IMR-90 (cell line): ENCODE measurements at regions not wholly inside any gene's neighbourhood (a gene's known extent, or its start where the extent isn't known, plus 50 kb on each side); places are given as distances from the start of the nearest gene placed in this dataset.

Experiments used
- ATAC-seq: fragments of 200-7000 bp; cut with Tn5 transposase; 2 replicates; pipeline ENCODE4 v1.9.1; 2020; ENCODE audit warnings: low read depth, mild to moderate bottlenecking, moderate library complexity
- BruUV-seq: library from RNA; stranded (reverse); fragments of 400-500 nt; replicated peaks from 2 replicates; lab custom pipeline; 2021; lab: Mats Ljungman, UMichigan
- CTCF ChIA-PET: fragments of 300-600 bp; formaldehyde crosslinking; extraction: SDS; loops from one replicate; lab custom pipeline; 2021; ENCODE audit warnings: antibody characterized with exemption; lab: Yijun Ruan, JAX
- POLR2A ChIA-PET: fragments of 300-600 bp; sonication (Branson Sonifier 250); formaldehyde crosslinking; loops from one replicate; lab custom pipeline; 2022; ENCODE audit warnings: antibody characterized with exemption; ENCODE audit not compliant: unreplicated experiment; lab: Charles Lee
- DNase-seq: peaks from one replicate; pipeline ENCODE4 v3.0.0; 2013
- H2AFZ ChIP-seq: replicated peaks from 2 replicates; pipeline ENCODE3; 2013; ENCODE audit warnings: low read length, mild to moderate bottlenecking; ENCODE audit not compliant: poor library complexity
- H2AK5ac ChIP-seq: 2 replicates; pipeline ENCODE4 v1.6.1; 2013; ENCODE audit warnings: low read depth, low read length, inconsistent platforms
- H2AK9ac ChIP-seq: replicated peaks from 2 replicates; pipeline ENCODE3; 2013; ENCODE audit warnings: mild to moderate bottlenecking, low read depth, low read length, moderate library complexity; ENCODE audit not compliant: poor library complexity
- H2BK120ac ChIP-seq: 2 replicates; pipeline ENCODE4 v1.6.1; 2013; ENCODE audit warnings: low read depth, low read length, inconsistent platforms
- H2BK15ac ChIP-seq: 3 replicates; pipeline ENCODE4 v1.6.1; 2013; ENCODE audit warnings: low read depth, low read length, inconsistent platforms
- H2BK20ac ChIP-seq: 2 replicates; pipeline ENCODE4 v1.6.1; 2013; ENCODE audit warnings: low read depth, mild to moderate bottlenecking, inconsistent platforms, low read length, moderate library complexity
- H2BK5ac ChIP-seq: 2 replicates; pipeline ENCODE4 v1.6.1; 2013; ENCODE audit warnings: mild to moderate bottlenecking, low read depth, low read length, inconsistent platforms; ENCODE audit not compliant: poor library complexity, severe bottlenecking
- H3K14ac ChIP-seq: replicated peaks from 2 replicates; pipeline ENCODE4 v1.6.1; 2013; ENCODE audit warnings: low read depth, low read length, inconsistent platforms
- H3K18ac ChIP-seq: 2 replicates; pipeline ENCODE4 v1.6.1; 2013; ENCODE audit warnings: low read depth, low read length, control low read depth
- H3K23ac ChIP-seq: 2 replicates; pipeline ENCODE4 v1.6.1; 2013; ENCODE audit warnings: low read depth, low read length, inconsistent platforms
- H3K27ac ChIP-seq: 2 replicates; pipeline ENCODE4 v1.5.1; 2013; ENCODE audit warnings: mild to moderate bottlenecking, control low read depth, low read length; ENCODE audit not compliant: insufficient read depth
- H3K27me3 ChIP-seq: 2 replicates; pipeline ENCODE4 v1.6.1; 2013; ENCODE audit warnings: low read length; ENCODE audit not compliant: control insufficient read depth, insufficient read depth
- H3K36me3 ChIP-seq: 2 replicates; pipeline ENCODE4 v1.6.1; 2013; ENCODE audit warnings: low read length, mixed read lengths; ENCODE audit not compliant: control insufficient read depth, insufficient read depth
- H3K4ac ChIP-seq: 2 replicates; pipeline ENCODE4 v1.6.1; 2013; ENCODE audit warnings: low read depth, low read length, inconsistent platforms
- H3K4me1 ChIP-seq: 2 replicates; pipeline ENCODE4 v1.6.1; 2013; ENCODE audit warnings: low read length, mixed read lengths; ENCODE audit not compliant: control insufficient read depth, insufficient read depth
- H3K4me2 ChIP-seq: 2 replicates; pipeline ENCODE4 v1.6.1; 2013; ENCODE audit warnings: low read depth, mild to moderate bottlenecking, control low read depth, low read length, moderate library complexity
- H3K4me3 ChIP-seq: 2 replicates; pipeline ENCODE4 v1.5.1; 2013; ENCODE audit warnings: low read depth, mild to moderate bottlenecking, control low read depth, low read length, moderate library complexity; ENCODE audit not compliant: insufficient read depth
- H3K56ac ChIP-seq: 2 replicates; pipeline ENCODE4 v1.6.1; 2013; ENCODE audit warnings: low read length, inconsistent platforms; ENCODE audit not compliant: insufficient read depth; ENCODE audit errors: extremely low read depth
- H3K79me1 ChIP-seq, 2 experiments: 2 replicates each; pipeline ENCODE4 v1.6.1; 2013; ENCODE audit warnings: low read length in 2 of 2, inconsistent platforms in 1 of 2, low read depth in 1 of 2
- H3K9ac ChIP-seq: 2 replicates; pipeline ENCODE4 v1.6.1; 2013; ENCODE audit warnings: low read depth, low read length, control low read depth
- H3K9me1 ChIP-seq: 2 replicates; pipeline ENCODE4 v1.6.1; 2013; ENCODE audit warnings: low read length, inconsistent platforms; ENCODE audit not compliant: insufficient read depth
- H3K9me3 ChIP-seq: 2 replicates; pipeline ENCODE4 v1.6.1; 2013; ENCODE audit warnings: low read length; ENCODE audit not compliant: control insufficient read depth, insufficient read depth
- H4K20me1 ChIP-seq: 2 replicates; pipeline ENCODE4 v1.6.1; 2013; ENCODE audit warnings: low read length, inconsistent platforms; ENCODE audit not compliant: insufficient read depth
- H4K5ac ChIP-seq: 2 replicates; pipeline ENCODE4 v1.6.1; 2013; ENCODE audit warnings: mild to moderate bottlenecking, low read depth, low read length, control low read depth
- H4K8ac ChIP-seq, 2 experiments: 2 replicates each; pipeline ENCODE4 v1.6.1; 2013; ENCODE audit warnings: low read depth in 2 of 2, low read length in 2 of 2, control low read depth in 1 of 2, inconsistent platforms in 1 of 2
- H4K91ac ChIP-seq: 2 replicates; pipeline ENCODE4 v1.6.1; 2013; ENCODE audit warnings: low read depth, low read length, inconsistent platforms; ENCODE audit not compliant: insufficient read depth
- CEBPB ChIP-seq: IDR thresholded peaks from 2 replicates; pipeline ENCODE4 v1.6.1; 2012; ENCODE audit warnings: low read depth, low read length, improper control_type of control experiment
- CHD1 ChIP-seq: IDR thresholded peaks from 2 replicates; pipeline ENCODE4 v1.6.1; 2012; ENCODE audit warnings: low read depth, low read length, improper control_type of control experiment
- CTCF ChIP-seq: conservative IDR thresholded peaks from 2 replicates; pipeline ENCODE4 v1.5.1; 2012; ENCODE audit warnings: mild to moderate bottlenecking, low read depth, low read length, improper control_type of control experiment
- ELK1 ChIP-seq: fragments of 150-350 bp; IDR thresholded peaks from 2 replicates; pipeline ENCODE4 v1.6.1; 2016; ENCODE audit warnings: low read depth, mild to moderate bottlenecking, low read length, moderate library complexity, borderline replicate concordance
- MXI1 ChIP-seq: IDR thresholded peaks from 2 replicates; pipeline ENCODE4 v1.6.1; 2012; ENCODE audit warnings: low read depth, mild to moderate bottlenecking, low read length, moderate library complexity, borderline replicate concordance
- NFE2L2 ChIP-seq: fragments of 150-350 bp; IDR thresholded peaks from 2 replicates; pipeline ENCODE4 v1.6.1; 2016; ENCODE audit warnings: low read depth, mild to moderate bottlenecking, low read length
- POLR2A ChIP-seq: IDR thresholded peaks from 2 replicates; pipeline ENCODE4 v1.6.1; 2012; ENCODE audit warnings: mild to moderate bottlenecking, low read depth, low read length
- RAD21 ChIP-seq: IDR thresholded peaks from 2 replicates; pipeline ENCODE4 v1.6.1; 2012; ENCODE audit warnings: low read length, improper control_type of control experiment
- RCOR1 ChIP-seq: IDR thresholded peaks from 2 replicates; pipeline ENCODE4 v1.6.1; 2012; ENCODE audit warnings: mild to moderate bottlenecking, low read length, improper control_type of control experiment; ENCODE audit not compliant: insufficient replicate concordance
- RFX5 ChIP-seq: IDR thresholded peaks from 2 replicates; pipeline ENCODE4 v1.8.0; 2012; ENCODE audit warnings: low read depth, mild to moderate bottlenecking, low read length, moderate library complexity
- SMC3 ChIP-seq: fragments of 150-350 bp; IDR thresholded peaks from 2 replicates; pipeline ENCODE4 v1.6.1; 2016; ENCODE audit warnings: low read depth, mild to moderate bottlenecking, antibody characterized with exemption, low read length, moderate library complexity
- USF2 ChIP-seq: fragments of 150-350 bp; IDR thresholded peaks from 2 replicates; pipeline ENCODE4 v1.6.1; 2017; ENCODE audit warnings: mild to moderate bottlenecking, antibody characterized with exemption, low read length, low read depth
- dilution Hi-C: fragments of 300-500 bp; cut with HindIII; formaldehyde crosslinking; loops from one replicate; pipeline ENCODE4 v1.14.3; 2018; ENCODE audit warnings: low sequenced_read_pairs; ENCODE audit not compliant: unreplicated experiment
- in situ Hi-C: fragments of 300-500 bp; cut with MboI; formaldehyde crosslinking; loops from 3 replicates; pipeline ENCODE4 v1.14.3; 2019; ENCODE audit warnings: low sequenced_read_pairs, inconsistent platforms, mixed read lengths
- intact Hi-C: fragments of 100-400 bp; cut with micrococcal nuclease; formaldehyde crosslinking; loops from 2 replicates; pipeline ENCODE4 v1.10.0; 2022

GRCh38 chr14:83799233-83799632 lies 1730.7 kb upstream of the FLRT2 start:
- H3K9ac ChIP-seq, result no peak overlapping the region
- ATAC-seq, result no peak
- no peak overlapping the region for H2AK5ac ChIP-seq
- dilution Hi-C loops (no loop called here), intact Hi-C loops (no loop called here), in situ Hi-C loops (no loop called here)
- H3K4me2 ChIP-seq, result no peak overlapping the region
- no peaks in the 10 kb centered on the region for H3K9me3 ChIP-seq
- no peaks in the 10 kb centered on the region for H3K27me3 ChIP-seq
- no peak overlapping the region for H3K18ac ChIP-seq
- DNase-seq, result no peak
- H3K36me3 ChIP-seq, result no peaks in the 10 kb centered on the region
- H3K4ac ChIP-seq, result no peak overlapping the region
- no peak overlapping the region for H3K27ac ChIP-seq
- TF ChIP-seq CTCF, result no peak
- no peak for TF ChIP-seq RFX5
- TF ChIP-seq CHD1, result no peak
- TF ChIP-seq NFE2L2, result no peak
- no peak for TF ChIP-seq SMC3
- no peak for TF ChIP-seq POLR2A
- no peak for TF ChIP-seq ELK1
- TF ChIP-seq RAD21, result no peak
- TF ChIP-seq CEBPB, result no peak
- TF ChIP-seq RCOR1, result no peak
- TF ChIP-seq USF2, result no peak
- TF ChIP-seq MXI1, result no peak
- H4K8ac ChIP-seq, result no peak overlapping the region
- H2BK120ac ChIP-seq, result no peak overlapping the region
- no peak overlapping the region for H2BK20ac ChIP-seq
- no peaks in the 10 kb centered on the region for H3K4me1 ChIP-seq
- POLR2A ChIA-PET, result no interaction called here
- no peak overlapping the region for H3K4me3 ChIP-seq
- H3K79me1 ChIP-seq, result no peaks in the 10 kb centered on the region
- no peak overlapping the region for H4K91ac ChIP-seq
- H3K23ac ChIP-seq, result no peak overlapping the region
- H2AFZ ChIP-seq, result no peak overlapping the region
- H3K9me1 ChIP-seq, result no peaks in the 10 kb centered on the region
- H2BK15ac ChIP-seq, result no peak overlapping the region
- H4K20me1 ChIP-seq, result no peaks in the 10 kb centered on the region
- no peak overlapping the region for H3K56ac ChIP-seq
- no TSS peak for BruUV-seq
- H2BK5ac ChIP-seq, result no peak overlapping the region
- H3K14ac ChIP-seq, result no peak overlapping the region
- CTCF ChIA-PET, result interaction anchor here (0.8 kb wide), 1 partner anchor 57 kb away, joined by 4 read pairs; no protein-coding TSS in a partner anchor
- H4K5ac ChIP-seq, result no peak overlapping the region
- no peak overlapping the region for H2AK9ac ChIP-seq
